Karpas-422 (cell line): ENCODE measurements at regions not wholly inside any gene's neighbourhood (a gene's known extent, or its start where the extent isn't known, plus 50 kb on each side); places are given as distances from the start of the nearest gene placed in this dataset.
"Not testable (repeated sequence)": the region's sequence is repeated elsewhere in the genome, so short reads cannot be mapped to it uniquely, and the experiment has no call there.

Source experiments
- DNase-seq: peaks from one replicate; pipeline ENCODE4 v3.0.0-alpha.2; 2015
- H2AFZ ChIP-seq: fragments of 200-600 bp; sonication (generic); 2 replicates; pipeline ENCODE4 v1.6.1; 2014; ENCODE audit warnings: antibody characterized with exemption, low read length, mixed read lengths
- H3K27ac ChIP-seq: fragments of 200-600 bp; sonication (generic); 2 replicates; pipeline ENCODE4 v1.5.1; 2014; ENCODE audit warnings: mild to moderate bottlenecking, low read length, moderate library complexity
- H3K27me3 ChIP-seq: fragments of 200-600 bp; sonication (generic); 2 replicates; pipeline ENCODE4 v1.6.1; 2014; ENCODE audit warnings: low read length, mixed read lengths
- H3K36me3 ChIP-seq: fragments of 200-600 bp; sonication (generic); 2 replicates; pipeline ENCODE4 v1.6.1; 2014; ENCODE audit warnings: low read length, mixed read lengths; ENCODE audit not compliant: insufficient read depth
- H3K4me1 ChIP-seq: fragments of 200-600 bp; sonication (generic); 2 replicates; pipeline ENCODE4 v1.6.1; 2014; ENCODE audit warnings: mild to moderate bottlenecking, low read length, mixed read lengths
- H3K4me2 ChIP-seq: fragments of 200-600 bp; sonication (generic); 2 replicates; pipeline ENCODE4 v1.6.1; 2014; ENCODE audit warnings: low read length, low read depth, mild to moderate bottlenecking; ENCODE audit not compliant: poor library complexity, severe bottlenecking
- H3K4me3 ChIP-seq: fragments of 200-600 bp; sonication (generic); 2 replicates; pipeline ENCODE4 v1.5.1; 2014; ENCODE audit warnings: mild to moderate bottlenecking, antibody characterized with exemption, low read length, mixed read lengths
- H3K79me2 ChIP-seq: fragments of 200-600 bp; sonication (generic); 2 replicates; pipeline ENCODE4 v1.6.1; 2014; ENCODE audit warnings: mild to moderate bottlenecking, low read length, mixed read lengths
- H3K9ac ChIP-seq: fragments of 200-600 bp; sonication (generic); 2 replicates; pipeline ENCODE4 v1.6.0; 2014; ENCODE audit warnings: low read length
- H3K9me2 ChIP-seq: fragments of 200-600 bp; sonication (generic), shearing (Covaris generic); replicated peaks from 2 replicates; pipeline ENCODE4 v1.6.0; 2014; ENCODE audit warnings: mild to moderate bottlenecking, low read length, moderate library complexity; ENCODE audit not compliant: insufficient read depth
- H3K9me3 ChIP-seq: fragments of 300-700, 200-600 bp; sonication (generic); 2 replicates; pipeline ENCODE4 v1.6.1; 2014; ENCODE audit warnings: low read length, mixed read lengths
- H4K20me1 ChIP-seq: fragments of 200-600 bp; sonication (generic); 2 replicates; pipeline ENCODE4 v1.6.1; 2014; ENCODE audit warnings: mild to moderate bottlenecking, antibody characterized with exemption, low read length, low read depth; ENCODE audit not compliant: insufficient read depth

- H3K27ac ChIP-seq: no peak overlapping the region
- no peaks in the 10 kb centered on the region for H3K9me2 ChIP-seq
- peaks cover 15% of the 10 kb centered on the region for H3K9me3 ChIP-seq
- no peaks in the 10 kb centered on the region for H3K4me1 ChIP-seq
- H3K36me3 ChIP-seq: no peaks in the 10 kb centered on the region
- H2AFZ ChIP-seq: no peak overlapping the region
- no peaks in the 10 kb centered on the region for H4K20me1 ChIP-seq
- H3K4me3 ChIP-seq: no peak overlapping the region
- DNase-seq: no peak
- no peaks in the 10 kb centered on the region for H3K79me2 ChIP-seq
- no peaks in the 10 kb centered on the region for H3K27me3 ChIP-seq
- no peak overlapping the region for H3K9ac ChIP-seq
- no peak overlapping the region for H3K4me2 ChIP-seq
Observed at GRCh38 chr1:73197972-73198371, 915.6 kb upstream of the NEGR1 start.

GRCh38 chr1:73194965-73195364 is 912.6 kb upstream of the NEGR1 start:
- H3K9ac ChIP-seq: no peak overlapping the region
- H3K79me2 ChIP-seq: no peaks in the 10 kb centered on the region
- no peaks in the 10 kb centered on the region for H3K36me3 ChIP-seq

GRCh38 chr1:73183581-73183980 is 901.2 kb upstream of the NEGR1 start:
- H3K9me2 ChIP-seq, H3K4me3 ChIP-seq, H3K27ac ChIP-seq, H3K27me3 ChIP-seq, H3K79me2 ChIP-seq, H3K4me2 ChIP-seq, H3K36me3 ChIP-seq, H4K20me1 ChIP-seq, H3K4me1 ChIP-seq, DNase-seq, H3K9ac ChIP-seq, H2AFZ ChIP-seq: not testable (repeated sequence)
- H3K9me3 ChIP-seq: peaks cover 15% of the 10 kb centered on the region

More at GRCh38 chr1:73194965-73195364, 912.6 kb upstream of the NEGR1 start:
- H3K27me3 ChIP-seq: no peaks in the 10 kb centered on the region
- H4K20me1 ChIP-seq: no peaks in the 10 kb centered on the region
- no peaks in the 10 kb centered on the region for H3K9me2 ChIP-seq
- H3K9me3 ChIP-seq: peaks cover 28% of the 10 kb centered on the region
- no peaks in the 10 kb centered on the region for H3K4me1 ChIP-seq
- no peak overlapping the region for H3K4me3 ChIP-seq
- DNase-seq: no peak
- no peak overlapping the region for H3K4me2 ChIP-seq
- no peak overlapping the region for H3K27ac ChIP-seq
- no peak overlapping the region for H2AFZ ChIP-seq

GRCh38 chr1:73181190-73181540 is 898.8 kb upstream of the NEGR1 start:
- H3K9me3 ChIP-seq: peaks cover 9% of the 10 kb centered on the region
- no peak overlapping the region for H2AFZ ChIP-seq
- H3K27ac ChIP-seq: no peak overlapping the region
- H3K27me3 ChIP-seq: no peaks in the 10 kb centered on the region
- no peak overlapping the region for H3K9ac ChIP-seq
- no peaks in the 10 kb centered on the region for H3K36me3 ChIP-seq
- no peaks in the 10 kb centered on the region for H3K79me2 ChIP-seq
- no peak for DNase-seq
- no peaks in the 10 kb centered on the region for H3K9me2 ChIP-seq
- H4K20me1 ChIP-seq: no peaks in the 10 kb centered on the region
- no peaks in the 10 kb centered on the region for H3K4me1 ChIP-seq
- no peak overlapping the region for H3K4me2 ChIP-seq
- H3K4me3 ChIP-seq: no peak overlapping the region

- Histone ChIP-seq H3K36me3 (no peaks in the 10 kb centered on the region), H3K9me2 (no peaks in the 10 kb centered on the region), H3K9ac (no peak overlapping the region), H3K4me1 (no peaks in the 10 kb centered on the region), H3K4me3 (no peak overlapping the region), H3K27me3 (no peaks in the 10 kb centered on the region), H4K20me1 (no peaks in the 10 kb centered on the region), H2AFZ (no peak overlapping the region), H3K27ac (no peak overlapping the region), H3K9me3 (peaks cover 9% of the 10 kb centered on the region), H3K4me2 (no peak overlapping the region), H3K79me2 (no peaks in the 10 kb centered on the region)
- no peak for DNase-seq
Observed at GRCh38 chr1:73180397-73181189, 898.3 kb upstream of the NEGR1 start.

GRCh38 chr1:73176902-73177301 is 894.6 kb upstream of the NEGR1 start:
- Histone ChIP-seq H3K27ac (no peak overlapping the region), H3K27me3 (no peaks in the 10 kb centered on the region), H3K4me1 (no peaks in the 10 kb centered on the region), H3K4me3 (no peak overlapping the region), H3K36me3 (no peaks in the 10 kb centered on the region), H3K9me3 (peaks cover 11% of the 10 kb centered on the region; the same call in 1 of the 2 replicates), H3K9ac (no peak overlapping the region), H3K9me2 (no peaks in the 10 kb centered on the region), H3K4me2 (no peak overlapping the region), H4K20me1 (no peaks in the 10 kb centered on the region), H2AFZ (no peak overlapping the region), H3K79me2 (no peaks in the 10 kb centered on the region)
- DNase-seq: no peak

- H3K27ac ChIP-seq: no peak overlapping the region
- no peaks in the 10 kb centered on the region for H4K20me1 ChIP-seq
- no peaks in the 10 kb centered on the region; the same call in 1 of the 2 replicates for H3K9me2 ChIP-seq
- H3K9me3 ChIP-seq: peaks cover 25% of the 10 kb centered on the region
- no peaks in the 10 kb centered on the region for H3K4me1 ChIP-seq
- no peaks in the 10 kb centered on the region for H3K36me3 ChIP-seq
- H3K79me2 ChIP-seq: no peaks in the 10 kb centered on the region
- no peaks in the 10 kb centered on the region for H3K27me3 ChIP-seq
- no peak overlapping the region for H3K9ac ChIP-seq
- H2AFZ ChIP-seq: no peak overlapping the region
- DNase-seq: no peak
- no peak overlapping the region for H3K4me3 ChIP-seq
- H3K4me2 ChIP-seq: no peak overlapping the region
Observed at GRCh38 chr1:73167009-73167657, 884.8 kb upstream of the NEGR1 start.

GRCh38 chr1:73162564-73162963 is 880.2 kb upstream of the NEGR1 start:
- no peaks in the 10 kb centered on the region for H3K9me2 ChIP-seq
- H3K27ac ChIP-seq: no peak overlapping the region
- peaks cover 39% of the 10 kb centered on the region for H3K9me3 ChIP-seq
- no peak overlapping the region for H3K4me2 ChIP-seq
- no peaks in the 10 kb centered on the region for H4K20me1 ChIP-seq
- no peaks in the 10 kb centered on the region for H3K4me1 ChIP-seq
- no peak overlapping the region for H2AFZ ChIP-seq
- H3K27me3 ChIP-seq: no peaks in the 10 kb centered on the region
- DNase-seq: no peak
- H3K79me2 ChIP-seq: no peaks in the 10 kb centered on the region
- H3K36me3 ChIP-seq: no peaks in the 10 kb centered on the region
- no peak overlapping the region for H3K4me3 ChIP-seq
- no peak overlapping the region for H3K9ac ChIP-seq
